Neural progenitor cell (in vitro differentiated cells): ENCODE measurements at regions not wholly inside any gene's neighbourhood (a gene's known extent, or its start where the extent isn't known, plus 50 kb on each side); places are given as distances from the start of the nearest gene placed in this dataset.

Source experiments
- DNase-seq: peaks from one replicate; pipeline ENCODE4 v3.0.0-alpha.2; 2016; ENCODE audit warnings: low spot score
- H2AFZ ChIP-seq: fragments of 200-600 bp; sonication (generic); replicated peaks from 2 replicates; pipeline ENCODE4 v1.6.1; 2016; ENCODE audit warnings: antibody characterized with exemption
- H3F3A ChIP-seq: fragments of 200-600 bp; sonication (generic); 2 replicates; pipeline ENCODE4 v1.6.1; 2016; ENCODE audit warnings: antibody characterized with exemption, low read depth
- H3K27ac ChIP-seq: fragments of 200-600 bp; sonication (generic); 2 replicates; pipeline ENCODE4 v1.5.1; 2016; ENCODE audit warnings: mild to moderate bottlenecking
- H3K27me3 ChIP-seq: fragments of 200-600 bp; sonication (generic); 2 replicates; pipeline ENCODE4 v1.6.1; 2016; ENCODE audit warnings: mild to moderate bottlenecking, moderate library complexity
- H3K36me3 ChIP-seq: fragments of 200-600 bp; sonication (generic); 2 replicates; pipeline ENCODE4 v1.5.1; 2016
- H3K4me1 ChIP-seq: fragments of 200-600 bp; sonication (generic); 2 replicates; pipeline ENCODE4 v1.6.1; 2016; ENCODE audit warnings: mixed run types
- H3K4me2 ChIP-seq: fragments of 200-600 bp; sonication (generic); 2 replicates; pipeline ENCODE4 v1.6.1; 2016
- H3K4me3 ChIP-seq: fragments of 200-600 bp; sonication (generic); 2 replicates; pipeline ENCODE4 v1.5.1; 2016
- H3K79me2 ChIP-seq: fragments of 200-600 bp; sonication (generic); 2 replicates; pipeline ENCODE4 v1.6.1; 2016; ENCODE audit warnings: low read depth
- H3K9ac ChIP-seq: fragments of 200-600 bp; sonication (generic); 2 replicates; pipeline ENCODE4 v1.6.1; 2016
- H3K9me3 ChIP-seq: fragments of 200-600 bp; sonication (generic); 2 replicates; pipeline ENCODE4 v1.5.1; 2016; ENCODE audit warnings: low read depth
- H4K20me1 ChIP-seq: fragments of 200-600 bp; sonication (generic); 2 replicates; pipeline ENCODE4 v1.6.1; 2016; ENCODE audit warnings: low read depth
- H3K27ac Mint-ChIP-seq: 3 replicates; pipeline ENCODE4 v1.8.0; 2021; ENCODE audit warnings: mixed read lengths
- H3K27me3 Mint-ChIP-seq: 2 replicates; pipeline ENCODE4 v1.8.0; 2022; ENCODE audit warnings: low read depth, mild to moderate bottlenecking, inconsistent platforms, moderate library complexity, mixed read lengths; ENCODE audit not compliant: insufficient read depth
- H3K36me3 Mint-ChIP-seq: 3 replicates; pipeline ENCODE4 v1.8.0; 2021; ENCODE audit warnings: mixed read lengths
- H3K4me1 Mint-ChIP-seq: 3 replicates; pipeline ENCODE4 v1.8.0; 2021; ENCODE audit warnings: mixed read lengths
- H3K4me3 Mint-ChIP-seq: 3 replicates; pipeline ENCODE4 v1.8.0; 2021; ENCODE audit warnings: mild to moderate bottlenecking, moderate library complexity, mixed read lengths
- H3K9me3 Mint-ChIP-seq: 3 replicates; pipeline ENCODE4 v1.8.0; 2020; ENCODE audit warnings: mixed read lengths
- EZH2 ChIP-seq: fragments of 200-600 bp; sonication (generic); IDR thresholded peaks from 2 replicates; pipeline ENCODE4 v1.6.1; 2017; ENCODE audit warnings: antibody characterized with exemption, mild to moderate bottlenecking, moderate library complexity
- EZH2phosphoT487 ChIP-seq: fragments of 200-600 bp; sonication (generic); IDR thresholded peaks from 2 replicates; pipeline ENCODE4 v1.6.1; 2017; ENCODE audit warnings: antibody characterized with exemption
- TF ChIP-seq, protein P1 (sequence below): fragments of 200-600 bp; sonication (generic); IDR thresholded peaks from 2 replicates; pipeline ENCODE4 v1.5.1; 2017; ENCODE audit warnings: antibody characterized with exemption, mild to moderate bottlenecking

DNA sequence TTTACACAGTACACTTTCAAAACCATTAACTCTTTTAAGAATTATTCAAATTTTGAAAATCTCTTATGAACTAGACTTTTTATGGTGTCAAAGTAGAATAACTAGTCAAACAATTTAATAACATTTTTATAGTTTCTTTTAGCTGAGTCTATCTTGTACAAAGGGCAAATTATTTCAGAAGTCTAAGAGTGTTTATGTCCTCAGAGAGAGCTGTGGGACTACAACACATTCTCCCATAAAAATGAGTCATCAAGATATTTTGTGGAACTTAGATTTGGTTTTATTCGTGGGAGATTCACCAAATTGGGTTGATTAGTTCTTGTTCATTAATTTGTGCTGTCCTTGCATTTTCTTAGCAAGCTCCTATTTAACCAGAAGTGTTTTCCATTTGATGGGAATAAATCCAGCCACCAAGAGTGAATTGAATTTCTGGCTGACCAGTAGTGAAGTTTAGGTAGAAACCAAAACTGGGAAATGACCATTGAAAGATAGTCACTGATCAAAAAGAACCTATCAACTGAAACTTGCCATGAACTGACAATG, 291.0 kb downstream of the DLEU7 start:
- Mint-ChIP-seq H3K9me3 (peaks cover 3% of the 10 kb centered on the region), H3K4me3 (no peak overlapping the region), H3K27ac (no peak overlapping the region), H3K4me1 (peaks cover 7% of the 10 kb centered on the region), H3K27me3 (no peaks in the 10 kb centered on the region), H3K36me3 (peaks cover 2% of the 10 kb centered on the region)
- H3K4me2 ChIP-seq = no peak overlapping the region
- H3K79me2 ChIP-seq = no peaks in the 10 kb centered on the region
- no peak overlapping the region for H3K27ac ChIP-seq
- H4K20me1 ChIP-seq = no peaks in the 10 kb centered on the region
- H3K9me3 ChIP-seq = no peaks in the 10 kb centered on the region
- H3K4me3 ChIP-seq = no peak overlapping the region
- DNase-seq = no peak
- H3F3A ChIP-seq = no peaks in the 10 kb centered on the region
- no peak overlapping the region for H2AFZ ChIP-seq
- H3K4me1 ChIP-seq = no peaks in the 10 kb centered on the region
- no peak overlapping the region for H3K9ac ChIP-seq
- H3K36me3 ChIP-seq = no peaks in the 10 kb centered on the region
- TF ChIP-seq, protein P1, sequence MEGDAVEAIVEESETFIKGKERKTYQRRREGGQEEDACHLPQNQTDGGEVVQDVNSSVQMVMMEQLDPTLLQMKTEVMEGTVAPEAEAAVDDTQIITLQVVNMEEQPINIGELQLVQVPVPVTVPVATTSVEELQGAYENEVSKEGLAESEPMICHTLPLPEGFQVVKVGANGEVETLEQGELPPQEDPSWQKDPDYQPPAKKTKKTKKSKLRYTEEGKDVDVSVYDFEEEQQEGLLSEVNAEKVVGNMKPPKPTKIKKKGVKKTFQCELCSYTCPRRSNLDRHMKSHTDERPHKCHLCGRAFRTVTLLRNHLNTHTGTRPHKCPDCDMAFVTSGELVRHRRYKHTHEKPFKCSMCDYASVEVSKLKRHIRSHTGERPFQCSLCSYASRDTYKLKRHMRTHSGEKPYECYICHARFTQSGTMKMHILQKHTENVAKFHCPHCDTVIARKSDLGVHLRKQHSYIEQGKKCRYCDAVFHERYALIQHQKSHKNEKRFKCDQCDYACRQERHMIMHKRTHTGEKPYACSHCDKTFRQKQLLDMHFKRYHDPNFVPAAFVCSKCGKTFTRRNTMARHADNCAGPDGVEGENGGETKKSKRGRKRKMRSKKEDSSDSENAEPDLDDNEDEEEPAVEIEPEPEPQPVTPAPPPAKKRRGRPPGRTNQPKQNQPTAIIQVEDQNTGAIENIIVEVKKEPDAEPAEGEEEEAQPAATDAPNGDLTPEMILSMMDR = no peak
- TF ChIP-seq EZH2 = no peak
- no peak for TF ChIP-seq EZH2phosphoT487
- H3K27me3 ChIP-seq = no peaks in the 10 kb centered on the region

- no peak for DNase-seq
- H3F3A ChIP-seq = no peaks in the 10 kb centered on the region
- H3K27me3 ChIP-seq = no peaks in the 10 kb centered on the region
- Mint-ChIP-seq H3K27me3 (no peaks in the 10 kb centered on the region), H3K4me3 (no peak overlapping the region), H3K4me1 (no peaks in the 10 kb centered on the region), H3K36me3 (no peaks in the 10 kb centered on the region), H3K27ac (no peak overlapping the region), H3K9me3 (peaks cover 3% of the 10 kb centered on the region)
- H4K20me1 ChIP-seq = no peaks in the 10 kb centered on the region
- H3K4me3 ChIP-seq = no peak overlapping the region
- no peak overlapping the region for H3K4me2 ChIP-seq
- TF ChIP-seq EZH2phosphoT487 (no peak), EZH2 (no peak)
- TF ChIP-seq, protein P1 = no peak
- no peaks in the 10 kb centered on the region for H3K9me3 ChIP-seq
- no peak overlapping the region for H3K27ac ChIP-seq
- no peaks in the 10 kb centered on the region for H3K36me3 ChIP-seq
- no peak overlapping the region for H3K9ac ChIP-seq
- no peak overlapping the region for H2AFZ ChIP-seq
- peaks cover 4% of the 10 kb centered on the region for H3K4me1 ChIP-seq
- no peaks in the 10 kb centered on the region for H3K79me2 ChIP-seq
These were observed 281.8 kb downstream of the DLEU7 start for GRCh38 chr13:50561739-50562138.

DNA sequence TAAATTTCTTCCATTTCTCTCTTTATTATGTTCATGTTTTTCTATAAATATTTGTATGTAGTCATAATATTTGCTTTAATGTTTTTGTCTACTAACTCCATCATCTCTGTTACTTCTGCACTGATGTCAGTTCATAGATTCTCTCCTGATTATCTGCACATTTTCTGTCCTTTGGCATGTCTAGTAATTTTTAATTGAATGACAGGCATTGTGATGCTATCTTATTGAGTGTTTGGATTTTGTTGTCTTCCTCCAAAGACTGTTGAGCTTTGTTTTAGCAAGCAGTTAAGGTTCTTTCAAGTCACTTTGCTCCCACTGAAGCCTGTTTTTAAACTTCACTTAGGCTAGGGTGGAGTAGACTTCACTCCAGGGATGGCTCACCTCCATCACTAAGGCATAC, 276.8 kb downstream of the DLEU7 start:
- Histone ChIP-seq H3K9me3 (no peaks in the 10 kb centered on the region), H3K4me1 (peaks cover 4% of the 10 kb centered on the region), H3K27ac (no peak overlapping the region), H3K4me3 (no peak overlapping the region), H3F3A (no peaks in the 10 kb centered on the region), H3K4me2 (no peak overlapping the region), H3K36me3 (no peaks in the 10 kb centered on the region), H2AFZ (no peak overlapping the region), H3K9ac (no peak overlapping the region), H3K27me3 (no peaks in the 10 kb centered on the region), H4K20me1 (no peaks in the 10 kb centered on the region), H3K79me2 (no peaks in the 10 kb centered on the region)
- no peaks in the 10 kb centered on the region for H3K27me3 Mint-ChIP-seq
- no peak overlapping the region for H3K27ac Mint-ChIP-seq
- DNase-seq = no peak
- no peaks in the 10 kb centered on the region for H3K36me3 Mint-ChIP-seq
- H3K9me3 Mint-ChIP-seq = peaks cover 5% of the 10 kb centered on the region
- no peaks in the 10 kb centered on the region for H3K4me1 Mint-ChIP-seq
- H3K4me3 Mint-ChIP-seq = no peak overlapping the region
- TF ChIP-seq EZH2 (no peak), EZH2phosphoT487 (no peak)
- TF ChIP-seq, protein P1 = no peak
